ENCODE measurements at regions not wholly inside any gene's neighbourhood (a gene's known extent, or its start where the extent isn't known, plus 50 kb on each side); places are given as distances from the start of the nearest gene placed in this dataset.

DNA sequence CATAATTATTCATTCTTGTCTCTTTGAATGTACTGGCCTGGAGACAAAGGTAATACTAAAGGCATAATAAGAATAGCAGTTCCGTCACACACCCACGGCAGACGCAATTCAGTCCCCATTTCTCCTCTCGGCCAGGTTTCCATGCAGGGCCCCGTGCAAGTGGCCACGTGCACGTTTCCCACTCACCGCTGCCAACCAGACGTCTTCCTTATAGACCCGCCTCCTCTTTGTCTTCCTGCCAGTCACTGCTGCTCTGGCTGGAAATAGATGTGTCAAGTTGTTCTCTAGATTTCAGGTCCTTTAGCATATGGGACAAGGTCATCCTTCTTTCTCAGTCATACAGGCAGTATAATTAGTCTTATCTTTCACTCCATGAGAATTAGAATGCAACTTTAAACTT lies 204.3 kb downstream of the SUCLA2 start:
- no peak overlapping the region for H3K27ac Mint-ChIP-seq
- H3K4me1 Mint-ChIP-seq = no peaks in the 10 kb centered on the region
- peaks cover 9% of the 10 kb centered on the region for H3K27me3 Mint-ChIP-seq
- ATAC-seq = no peak
- no peak overlapping the region for H3K4me3 Mint-ChIP-seq
- no peaks in the 10 kb centered on the region for H3K36me3 Mint-ChIP-seq
- H3K9me3 Mint-ChIP-seq = peaks cover 6% of the 10 kb centered on the region

- Mint-ChIP-seq H3K27ac (no peak overlapping the region), H3K27me3 (peaks cover 9% of the 10 kb centered on the region), H3K9me3 (peaks cover 14% of the 10 kb centered on the region), H3K36me3 (peaks cover 6% of the 10 kb centered on the region), H3K4me3 (no peak overlapping the region), H3K4me1 (no peaks in the 10 kb centered on the region)
- no peak for ATAC-seq
These were observed 206.1 kb downstream of the SUCLA2 start for GRCh38 chr13:47794963-47795362.

DNA sequence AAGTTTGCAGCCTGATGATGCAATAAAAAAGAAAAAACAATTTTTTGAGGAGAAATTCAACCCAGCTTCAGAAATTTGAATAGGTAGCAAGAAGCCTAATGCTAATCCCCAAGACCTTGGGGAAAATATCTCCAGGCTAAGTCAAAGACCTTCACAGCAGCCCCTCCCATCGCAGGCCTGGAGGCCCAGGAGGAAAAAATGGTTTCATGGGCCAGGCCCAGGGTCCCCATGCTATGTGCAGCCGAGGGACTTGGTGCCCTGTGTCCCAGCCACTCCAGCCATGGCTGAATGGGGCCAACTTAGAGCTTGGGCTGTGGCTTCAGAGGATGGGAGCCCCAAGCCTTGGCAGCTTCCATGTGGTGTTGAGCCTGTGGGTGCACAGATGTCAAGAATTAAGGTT lies 210.3 kb downstream of the SUCLA2 start:
- Mint-ChIP-seq H3K36me3 (peaks cover 6% of the 10 kb centered on the region), H3K4me1 (no peaks in the 10 kb centered on the region), H3K9me3 (peaks cover 18% of the 10 kb centered on the region), H3K27me3 (peaks cover 9% of the 10 kb centered on the region), H3K4me3 (no peak overlapping the region), H3K27ac (no peak overlapping the region)
- ATAC-seq = no peak

- H3K4me1 Mint-ChIP-seq = no peaks in the 10 kb centered on the region
- H3K4me3 Mint-ChIP-seq = no peak overlapping the region
- no peak overlapping the region for H3K27ac Mint-ChIP-seq
- peaks cover 18% of the 10 kb centered on the region for H3K9me3 Mint-ChIP-seq
- no peaks in the 10 kb centered on the region for H3K27me3 Mint-ChIP-seq
- no peak for ATAC-seq
- peaks cover 6% of the 10 kb centered on the region for H3K36me3 Mint-ChIP-seq
These were observed 212.2 kb downstream of the SUCLA2 start for GRCh38 chr13:47788844-47789243.

DNA sequence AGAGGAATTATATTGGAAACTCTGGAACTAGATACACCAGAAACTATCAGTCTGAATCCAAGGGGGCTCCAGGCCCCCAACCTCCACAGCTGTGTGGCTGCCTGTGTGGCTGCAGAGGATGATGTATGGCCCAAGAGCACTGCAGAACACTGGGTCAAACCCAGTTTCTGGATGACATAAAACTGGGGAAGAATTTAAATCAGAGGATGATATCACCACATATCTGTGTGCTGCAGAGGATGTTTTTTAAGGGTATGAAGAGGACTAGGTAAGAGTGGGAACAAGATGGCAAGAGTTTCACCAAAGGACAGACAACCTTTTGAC lies 226.4 kb downstream of the SUCLA2 start:
- Mint-ChIP-seq H3K27me3 (peaks cover 40% of the 10 kb centered on the region), H3K27ac (no peak overlapping the region), H3K4me3 (no peak overlapping the region), H3K4me1 (no peaks in the 10 kb centered on the region), H3K9me3 (peaks cover 8% of the 10 kb centered on the region), H3K36me3 (no peaks in the 10 kb centered on the region)
- no peak for ATAC-seq

DNA sequence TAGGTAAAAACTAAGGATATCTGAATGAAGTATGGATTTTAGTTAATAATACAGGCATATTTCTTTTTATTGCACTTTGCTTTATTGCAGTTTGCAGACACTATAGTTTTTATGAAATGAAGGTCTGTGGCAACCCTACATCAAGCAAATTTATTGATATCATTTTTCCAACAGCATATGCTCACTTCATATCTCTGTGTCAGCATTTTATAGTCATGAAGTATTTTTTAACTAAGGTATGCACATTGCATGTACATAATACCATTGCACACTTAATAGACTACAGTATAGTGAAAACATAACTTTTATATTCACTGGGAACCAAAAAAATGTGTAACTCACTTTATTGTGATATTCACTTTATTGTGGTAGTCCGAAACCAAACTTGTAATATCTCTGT lies 236.3 kb downstream of the SUCLA2 start:
- H3K36me3 Mint-ChIP-seq = no peaks in the 10 kb centered on the region
- no peaks in the 10 kb centered on the region for H3K4me1 Mint-ChIP-seq
- H3K27me3 Mint-ChIP-seq = peaks cover 9% of the 10 kb centered on the region
- H3K4me3 Mint-ChIP-seq = no peak overlapping the region
- ATAC-seq = no peak
- H3K9me3 Mint-ChIP-seq = peaks cover 3% of the 10 kb centered on the region
- no peak overlapping the region for H3K27ac Mint-ChIP-seq

DNA sequence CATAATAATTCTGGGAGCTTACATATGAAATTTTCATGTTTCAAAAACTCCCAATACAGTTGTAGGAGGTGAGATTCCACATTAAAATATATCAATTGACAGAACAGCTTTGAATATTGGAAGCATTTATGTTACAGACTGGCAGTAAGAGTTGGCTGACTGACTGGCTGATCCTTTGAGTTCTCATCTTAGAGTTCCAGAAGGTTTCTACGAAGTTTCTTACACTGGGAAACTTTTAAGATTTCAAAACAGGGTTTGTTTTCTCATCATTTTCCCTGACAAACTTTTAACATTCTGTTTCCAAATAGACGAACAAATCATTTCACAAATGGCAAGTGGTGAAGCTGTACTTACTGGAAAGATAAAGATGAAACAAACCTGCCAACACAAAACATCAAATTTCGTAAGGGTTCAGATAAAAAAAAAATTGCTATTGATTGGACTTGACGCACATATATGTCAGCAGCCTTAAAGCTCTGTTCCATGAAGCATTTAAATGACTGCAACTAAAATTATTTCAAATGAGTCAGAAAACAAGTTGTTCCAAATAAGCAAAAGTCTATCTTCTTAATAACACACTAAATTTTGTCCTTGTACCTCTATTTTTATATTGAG lies 243.5 kb downstream of the SUCLA2 start:
- Mint-ChIP-seq H3K27me3 (no peaks in the 10 kb centered on the region), H3K4me1 (no peaks in the 10 kb centered on the region), H3K36me3 (no peaks in the 10 kb centered on the region), H3K27ac (no peak overlapping the region), H3K9me3 (peaks cover 2% of the 10 kb centered on the region), H3K4me3 (no peak overlapping the region)
- ATAC-seq = no peak

DNA sequence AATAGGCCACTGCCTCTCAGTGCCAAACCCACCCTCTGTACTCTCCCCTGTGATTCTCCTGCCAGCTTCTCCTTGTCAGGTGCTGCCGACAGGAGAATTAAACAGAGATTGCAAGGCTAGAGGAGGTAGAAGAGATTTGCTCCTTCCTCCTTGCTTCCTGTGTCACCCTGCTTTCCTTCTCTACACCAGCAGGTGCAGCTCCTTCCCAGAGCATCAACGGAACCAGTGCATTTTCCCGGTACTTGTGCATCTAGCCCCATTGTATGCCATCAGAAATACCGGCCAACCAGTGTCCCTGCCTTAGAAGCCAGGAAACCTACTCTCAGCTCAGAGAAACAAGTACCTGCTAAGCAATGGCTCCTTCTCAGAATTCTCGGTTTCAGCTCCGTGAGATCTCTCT lies 253.2 kb downstream of the SUCLA2 start:
- ATAC-seq = no peak
- H3K4me1 Mint-ChIP-seq = no peaks in the 10 kb centered on the region
- H3K27ac Mint-ChIP-seq = no peak overlapping the region
- H3K27me3 Mint-ChIP-seq = peaks cover 19% of the 10 kb centered on the region
- no peaks in the 10 kb centered on the region for H3K36me3 Mint-ChIP-seq
- H3K9me3 Mint-ChIP-seq = no peaks in the 10 kb centered on the region
- H3K4me3 Mint-ChIP-seq = no peak overlapping the region

DNA sequence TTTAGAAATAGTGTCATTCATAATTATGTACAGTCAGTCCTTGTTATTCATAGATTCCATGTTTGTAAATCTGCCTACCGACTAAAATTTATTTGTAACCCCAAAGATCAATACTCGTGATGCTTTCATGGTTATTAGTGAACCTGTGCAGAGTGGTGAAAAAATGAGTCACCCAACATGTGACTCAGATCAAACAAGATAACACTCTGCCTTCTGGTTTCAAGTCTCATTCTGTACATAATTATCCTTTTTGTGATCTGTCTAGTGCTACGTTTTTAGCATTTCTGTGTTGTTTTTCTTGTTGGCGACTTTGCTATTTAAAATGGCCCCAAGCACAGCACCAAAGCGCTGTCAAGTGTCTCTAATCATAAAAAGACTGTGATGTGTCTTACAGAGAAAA lies 274.7 kb downstream of the SUCLA2 start:
- H3K4me1 Mint-ChIP-seq = no peaks in the 10 kb centered on the region
- no peak overlapping the region for H3K4me3 Mint-ChIP-seq
- no peak for ATAC-seq
- no peaks in the 10 kb centered on the region for H3K9me3 Mint-ChIP-seq
- H3K36me3 Mint-ChIP-seq = no peaks in the 10 kb centered on the region
- no peaks in the 10 kb centered on the region for H3K27me3 Mint-ChIP-seq
- H3K27ac Mint-ChIP-seq = no peak overlapping the region

- H3K36me3 Mint-ChIP-seq = no peaks in the 10 kb centered on the region
- H3K27me3 Mint-ChIP-seq = no peaks in the 10 kb centered on the region
These were observed 277.2 kb downstream of the SUCLA2 start for GRCh38 chr13:47723898-47724297.

DNA sequence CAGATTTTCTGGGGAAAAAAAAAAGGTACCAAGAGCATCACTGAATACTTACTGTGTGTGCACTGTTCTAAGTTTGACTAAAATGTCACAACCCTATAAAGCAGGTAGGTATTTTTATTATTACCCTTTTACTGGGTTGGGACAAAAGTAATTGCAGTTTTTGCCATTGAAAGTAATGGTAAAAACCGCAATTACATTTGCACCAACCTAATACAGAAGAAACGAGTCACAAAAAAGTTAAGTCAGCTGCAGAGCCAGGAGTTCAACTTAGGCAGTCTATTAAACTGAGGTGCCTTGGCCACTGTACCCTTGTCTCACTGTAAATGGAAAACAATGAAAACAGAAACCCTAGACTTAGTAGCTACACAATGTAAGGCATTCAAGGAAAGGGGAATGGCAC lies 281.9 kb downstream of the SUCLA2 start:
- no peak for ATAC-seq
- Mint-ChIP-seq H3K36me3 (no peaks in the 10 kb centered on the region), H3K27ac (no peak overlapping the region), H3K4me3 (no peak overlapping the region), H3K9me3 (no peaks in the 10 kb centered on the region), H3K4me1 (no peaks in the 10 kb centered on the region), H3K27me3 (no peaks in the 10 kb centered on the region)

More at GRCh38 chr13:47723898-47724297, 277.2 kb downstream of the SUCLA2 start:
- Mint-ChIP-seq H3K4me1 (no peaks in the 10 kb centered on the region), H3K4me3 (no peak overlapping the region), H3K27ac (no peak overlapping the region), H3K9me3 (no peaks in the 10 kb centered on the region)
- ATAC-seq = no peak

- Mint-ChIP-seq H3K4me3 (no peak overlapping the region), H3K27ac (no peak overlapping the region), H3K27me3 (no peaks in the 10 kb centered on the region), H3K36me3 (no peaks in the 10 kb centered on the region), H3K9me3 (no peaks in the 10 kb centered on the region), H3K4me1 (no peaks in the 10 kb centered on the region)
- no peak for ATAC-seq
These were observed 282.5 kb downstream of the SUCLA2 start for GRCh38 chr13:47718556-47718955.

GRCh38 chr13:47708386-47708785 lies 292.7 kb downstream of the SUCLA2 start:
- no peak for ATAC-seq
- no peak overlapping the region for H3K4me3 Mint-ChIP-seq

DNA sequence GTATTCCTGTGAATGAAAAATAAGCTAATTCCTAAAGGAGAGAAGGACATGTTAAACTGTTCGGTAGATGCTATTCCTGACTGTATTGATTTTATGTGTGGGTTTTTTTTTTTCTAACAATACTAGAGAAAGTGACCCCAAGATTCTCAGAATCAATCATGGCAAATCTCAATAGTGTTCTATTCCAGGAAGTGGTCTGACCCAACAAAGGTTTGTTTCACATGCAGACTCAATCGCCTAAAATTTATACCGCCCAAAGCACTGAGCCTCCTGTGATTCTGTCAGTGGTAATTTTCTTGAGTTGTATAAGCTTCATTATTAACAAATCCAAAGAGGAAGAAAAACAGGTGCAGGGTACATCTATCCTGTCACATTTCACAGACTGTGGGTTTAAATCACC lies 293.7 kb downstream of the SUCLA2 start:
- H3K36me3 Mint-ChIP-seq = no peaks in the 10 kb centered on the region
- peaks cover 33% of the 10 kb centered on the region for H3K27me3 Mint-ChIP-seq
- no peaks in the 10 kb centered on the region for H3K4me1 Mint-ChIP-seq
- ATAC-seq = no peak
- H3K27ac Mint-ChIP-seq = no peak overlapping the region
- peaks cover 2% of the 10 kb centered on the region for H3K9me3 Mint-ChIP-seq
- H3K4me3 Mint-ChIP-seq = no peak overlapping the region

More at GRCh38 chr13:47708386-47708785, 292.7 kb downstream of the SUCLA2 start:
- Mint-ChIP-seq H3K27ac (no peak overlapping the region), H3K27me3 (peaks cover 33% of the 10 kb centered on the region), H3K36me3 (no peaks in the 10 kb centered on the region), H3K4me1 (no peaks in the 10 kb centered on the region), H3K9me3 (peaks cover 2% of the 10 kb centered on the region)

DNA sequence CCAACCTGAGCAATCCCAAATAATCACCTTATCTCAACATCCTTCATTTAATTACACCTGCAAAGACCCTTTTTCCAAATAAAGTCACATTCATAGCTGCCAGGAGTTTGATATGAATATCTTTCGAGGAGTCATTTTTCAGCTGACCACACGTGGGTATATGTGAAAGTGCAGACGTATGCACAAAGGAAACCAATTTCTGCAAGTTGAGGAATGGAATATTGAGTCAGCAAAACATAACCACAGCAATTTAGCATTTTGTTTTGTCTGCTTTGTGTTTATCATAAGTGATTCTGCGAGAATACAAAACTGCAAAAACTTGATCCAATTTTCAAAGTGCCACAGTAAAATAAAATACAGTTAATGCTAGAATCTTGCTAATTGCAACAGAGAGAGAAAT lies 295.9 kb downstream of the SUCLA2 start:
- ATAC-seq = no peak
- no peaks in the 10 kb centered on the region for H3K4me1 Mint-ChIP-seq
- H3K36me3 Mint-ChIP-seq = no peaks in the 10 kb centered on the region
- no peaks in the 10 kb centered on the region for H3K9me3 Mint-ChIP-seq
- H3K4me3 Mint-ChIP-seq = no peak overlapping the region
- H3K27me3 Mint-ChIP-seq = peaks cover 19% of the 10 kb centered on the region
- no peak overlapping the region for H3K27ac Mint-ChIP-seq

DNA sequence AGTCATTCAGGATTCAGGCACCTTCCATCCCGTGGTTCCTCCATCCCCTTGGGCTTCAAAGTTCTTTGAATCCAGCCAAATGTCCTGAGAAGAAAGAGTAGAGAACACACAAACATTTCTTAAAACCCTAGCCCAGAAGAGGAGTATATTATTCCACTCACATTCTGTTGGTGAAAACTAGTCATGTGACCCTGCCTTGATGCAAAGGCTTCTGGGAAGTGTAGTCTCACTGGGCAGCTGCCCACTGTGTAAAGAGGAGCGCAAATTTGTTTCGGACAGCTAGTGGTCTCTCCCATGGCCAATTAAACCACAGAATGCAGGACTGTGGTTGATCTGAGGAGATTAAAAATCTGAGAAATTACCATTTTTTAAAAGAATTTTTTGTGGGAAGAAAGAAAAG lies 304.4 kb downstream of the SUCLA2 start:
- H3K9me3 Mint-ChIP-seq = peaks cover 5% of the 10 kb centered on the region
- no peaks in the 10 kb centered on the region for H3K36me3 Mint-ChIP-seq
- no peaks in the 10 kb centered on the region for H3K4me1 Mint-ChIP-seq
- ATAC-seq = no peak
- H3K4me3 Mint-ChIP-seq = no peak overlapping the region
- H3K27ac Mint-ChIP-seq = no peak overlapping the region
- peaks cover 16% of the 10 kb centered on the region for H3K27me3 Mint-ChIP-seq

DNA sequence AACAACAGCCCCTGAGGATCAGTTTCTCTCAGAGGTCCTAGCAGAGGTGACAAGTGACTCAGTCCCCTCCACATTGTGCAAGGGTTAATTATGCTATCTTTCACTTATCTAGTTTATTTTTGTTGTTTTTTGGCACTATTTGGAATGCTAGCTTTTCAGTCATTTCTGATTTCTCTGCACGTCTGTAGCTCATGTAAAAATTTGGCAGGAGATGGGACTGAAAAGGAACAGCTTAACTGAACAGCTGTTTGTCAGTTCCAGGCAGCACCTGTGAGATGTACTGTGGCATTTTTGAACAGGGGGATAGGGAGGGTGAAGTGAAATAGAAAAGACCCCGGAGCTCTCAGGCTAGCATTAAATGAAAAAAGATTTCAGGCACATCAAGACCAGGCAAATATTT lies 313.5 kb downstream of the SUCLA2 start:
- Mint-ChIP-seq H3K36me3 (no peaks in the 10 kb centered on the region), H3K27ac (no peak overlapping the region), H3K27me3 (no peaks in the 10 kb centered on the region), H3K9me3 (peaks cover 4% of the 10 kb centered on the region), H3K4me1 (no peaks in the 10 kb centered on the region), H3K4me3 (no peak overlapping the region)
- no peak for ATAC-seq

Data from stimulated activated memory B cell treated with anti-CD40 and anti-IgM and Interleukin-4, amounts not matched to agents 10 μg/mL and 1 μg/mL and 100 μg/mL, for 72 hours (primary cell).